BJ (cell line): ENCODE measurements at regions not wholly inside any gene's neighbourhood (a gene's known extent, or its start where the extent isn't known, plus 50 kb on each side); places are given as distances from the start of the nearest gene placed in this dataset.
A peak's percentile ranks its signal among the peaks of the same experiment; 100 is the strongest.
"Not testable (repeated sequence)": the region's sequence is repeated elsewhere in the genome, so short reads cannot be mapped to it uniquely, and the experiment has no call there.

Experiments
- CTCF ChIA-PET: fragments of 350-600 bp; formaldehyde crosslinking; extraction: SDS; loops from one replicate; lab custom pipeline; 2021; ENCODE audit warnings: antibody characterized with exemption, inconsistent platforms; lab: Yijun Ruan, JAX
- POLR2A ChIA-PET: fragments of 300-600 bp; sonication (Branson Sonifier 250); formaldehyde crosslinking; extraction: SDS; loops from one replicate; lab custom pipeline; 2021; ENCODE audit warnings: antibody characterized with exemption; lab: Charles Lee
- DNase-seq: peaks from one replicate; pipeline ENCODE4 v3.0.0-alpha.2; 2011; ENCODE audit warnings: low read depth
- H3K27me3 ChIP-seq: 2 replicates; pipeline ENCODE4 v1.6.0; 2011; ENCODE audit warnings: low read length; ENCODE audit not compliant: control insufficient read depth, insufficient read depth
- H3K36me3 ChIP-seq: 2 replicates; pipeline ENCODE4 v1.5.1; 2011; ENCODE audit warnings: low read length; ENCODE audit not compliant: control insufficient read depth, insufficient read depth
- H3K4me3 ChIP-seq: 2 replicates; pipeline ENCODE4 v1.5.1; 2011; ENCODE audit warnings: low read depth, mild to moderate bottlenecking, control low read depth, low read length
- CTCF ChIP-seq: IDR thresholded peaks from 2 replicates; pipeline ENCODE4 v1.5.1; 2011; ENCODE audit warnings: low read depth, mild to moderate bottlenecking, control low read depth, inconsistent platforms, low read length, moderate library complexity; ENCODE audit not compliant: insufficient read depth

GRCh38 chr9:81801190-81801589 is 111.8 kb upstream of the TLE1 start:
- Histone ChIP-seq H3K27me3 (no peaks in the 10 kb centered on the region), H3K36me3 (no peaks in the 10 kb centered on the region), H3K4me3 (no peak overlapping the region)
- POLR2A ChIA-PET = no interaction called here
- CTCF ChIA-PET = no interaction called here
- no peak for TF ChIP-seq CTCF
- no peak for DNase-seq

GRCh38 chr9:81804306-81804705 is 115.0 kb upstream of the TLE1 start:
- Histone ChIP-seq H3K36me3 (no peaks in the 10 kb centered on the region), H3K4me3 (no peak overlapping the region), H3K27me3 (no peaks in the 10 kb centered on the region)
- no peak for TF ChIP-seq CTCF
- POLR2A ChIA-PET = no interaction called here
- DNase-seq = peak; percentile 84
- CTCF ChIA-PET = interaction anchor here (0.6 kb wide), 1 partner anchor 14 kb away, joined by 3 read pairs; no protein-coding TSS in a partner anchor

GRCh38 chr9:81811688-81812087 is 116.5 kb upstream of the SPATA31D4 start:
- H3K36me3 ChIP-seq, CTCF ChIA-PET, POLR2A ChIA-PET, H3K27me3 ChIP-seq, DNase-seq, H3K4me3 ChIP-seq: not testable (repeated sequence)

GRCh38 chr9:81814401-81814793 is 113.8 kb upstream of the SPATA31D4 start:
- DNase-seq = no peak
- Histone ChIP-seq H3K27me3 (no peaks in the 10 kb centered on the region), H3K4me3 (no peak overlapping the region), H3K36me3 (no peaks in the 10 kb centered on the region)
- no peak for TF ChIP-seq CTCF
- POLR2A ChIA-PET = no interaction called here
- CTCF ChIA-PET = interaction anchor here (0.9 kb wide), 1 partner anchor 792 kb away, joined by 3 read pairs; no protein-coding TSS in a partner anchor

- Histone ChIP-seq H3K4me3 (no peak overlapping the region), H3K27me3 (no peaks in the 10 kb centered on the region), H3K36me3 (no peaks in the 10 kb centered on the region)
- TF ChIP-seq CTCF = no peak
- ChIA-PET POLR2A (no interaction called here), CTCF (no interaction called here)
- DNase-seq = no peak
These were observed 113.3 kb upstream of the SPATA31D4 start for GRCh38 chr9:81814794-81815464.

- Histone ChIP-seq H3K27me3 (no peaks in the 10 kb centered on the region), H3K36me3 (no peaks in the 10 kb centered on the region), H3K4me3 (no peak overlapping the region)
- TF ChIP-seq CTCF = no peak
- CTCF ChIA-PET = interaction anchor here (0.7 kb wide), 1 partner anchor 24 kb away, joined by 3 read pairs; no protein-coding TSS in a partner anchor
- DNase-seq = no peak
- POLR2A ChIA-PET = no interaction called here
These were observed 112.4 kb upstream of the SPATA31D4 start for GRCh38 chr9:81815781-81816180.
